GM21723 (cell line): ENCODE measurements at regions not wholly inside any gene's neighbourhood (a gene's known extent, or its start where the extent isn't known, plus 50 kb on each side); places are given as distances from the start of the nearest gene placed in this dataset.
"Not testable (repeated sequence)": the region's sequence is repeated elsewhere in the genome, so short reads cannot be mapped to it uniquely, and the experiment has no call there.

Experiments
- ATAC-seq: cut with Tn5 transposase; IDR thresholded peaks from one replicate; pipeline ENCODE4 v1.9.1; 2021; ENCODE audit warnings: mild to moderate bottlenecking, moderate library complexity; ENCODE audit not compliant: unreplicated experiment

GRCh38 chr6:114862064-114862463 is 519.2 kb upstream of the HS3ST5 start:
- ATAC-seq: no peak

- no peak for ATAC-seq
Observed at GRCh38 chr6:114844359-114844758, 501.5 kb upstream of the HS3ST5 start.

GRCh38 chr6:114839019-114839418 is 496.2 kb upstream of the HS3ST5 start:
- no peak for ATAC-seq

- no peak for ATAC-seq
Observed at GRCh38 chr6:114833211-114833610, 490.4 kb upstream of the HS3ST5 start.

- no peak for ATAC-seq
Observed at GRCh38 chr6:114830515-114830914, 487.7 kb upstream of the HS3ST5 start.

GRCh38 chr6:114827135-114827534 is 484.3 kb upstream of the HS3ST5 start:
- ATAC-seq: no peak

GRCh38 chr6:114824409-114824808 is 481.6 kb upstream of the HS3ST5 start:
- ATAC-seq: no peak

GRCh38 chr6:114816678-114817077 is 473.9 kb upstream of the HS3ST5 start:
- ATAC-seq: no peak

- ATAC-seq: no peak
Observed at GRCh38 chr6:114810468-114810867, 467.6 kb upstream of the HS3ST5 start.

GRCh38 chr6:114805426-114805825 is 462.6 kb upstream of the HS3ST5 start:
- ATAC-seq: not testable (repeated sequence)

- ATAC-seq: no peak
Observed at GRCh38 chr6:114796576-114796975, 453.8 kb upstream of the HS3ST5 start.

GRCh38 chr6:114793428-114793827 is 450.6 kb upstream of the HS3ST5 start:
- no peak for ATAC-seq

GRCh38 chr6:114785235-114786127 is 442.7 kb upstream of the HS3ST5 start:
- no peak for ATAC-seq

- ATAC-seq: no peak
Observed at GRCh38 chr6:114783783-114784182, 441.0 kb upstream of the HS3ST5 start.

- ATAC-seq: no peak
Observed at GRCh38 chr6:114783083-114783482, 440.3 kb upstream of the HS3ST5 start.

GRCh38 chr6:114764866-114765265 is 422.0 kb upstream of the HS3ST5 start:
- no peak for ATAC-seq

GRCh38 chr6:114762145-114762544 is 419.3 kb upstream of the HS3ST5 start:
- ATAC-seq: no peak

GRCh38 chr6:114747995-114748625 is 405.3 kb upstream of the HS3ST5 start:
- no peak for ATAC-seq

GRCh38 chr6:114740547-114740946 is 397.7 kb upstream of the HS3ST5 start:
- no peak for ATAC-seq

GRCh38 chr6:114739656-114740055 is 396.8 kb upstream of the HS3ST5 start:
- no peak for ATAC-seq

GRCh38 chr6:114735025-114735735 is 392.4 kb upstream of the HS3ST5 start:
- ATAC-seq: no peak

GRCh38 chr6:114733596-114733995 is 390.8 kb upstream of the HS3ST5 start:
- no peak for ATAC-seq
